IgD-negative memory B cell (primary cell): ENCODE measurements at regions not wholly inside any gene's neighbourhood (a gene's known extent, or its start where the extent isn't known, plus 50 kb on each side); places are given as distances from the start of the nearest gene placed in this dataset.
A peak's percentile ranks its signal among the peaks of the same experiment; 100 is the strongest.
"Not testable (repeated sequence)": the region's sequence is repeated elsewhere in the genome, so short reads cannot be mapped to it uniquely, and the experiment has no call there.

Source experiments
- H3K27ac Mint-ChIP-seq, 3 donors: one replicate each; pipeline ENCODE4 v1.8.0; 2020 to 2022; ENCODE audit warnings: mild to moderate bottlenecking in 3 of 3, mixed read lengths in 3 of 3, moderate library complexity in 1 of 3
- H3K27me3 Mint-ChIP-seq: one replicate; pipeline ENCODE4 v1.8.0; 2021; ENCODE audit warnings: mixed read lengths
- H3K36me3 Mint-ChIP-seq: one replicate; pipeline ENCODE4 v1.8.0; 2020; ENCODE audit warnings: mild to moderate bottlenecking, mixed read lengths
- H3K4me1 Mint-ChIP-seq, 3 donors: one replicate each; pipeline ENCODE4 v1.8.0; 2020 to 2022; ENCODE audit warnings: mixed read lengths in 3 of 3, mild to moderate bottlenecking in 1 of 3
- H3K4me3 Mint-ChIP-seq, 4 donors: one replicate each; pipeline ENCODE4 v1.8.0; 2020 to 2022; ENCODE audit warnings: mild to moderate bottlenecking in 4 of 4, mixed read lengths in 4 of 4, moderate library complexity in 3 of 4
- H3K9me3 Mint-ChIP-seq, 3 donors: one replicate each; pipeline ENCODE4 v1.8.0; 2020 to 2021; ENCODE audit warnings: mixed read lengths in 3 of 3, mild to moderate bottlenecking in 1 of 3

- no peaks in the 10 kb centered on the region for H3K27me3 Mint-ChIP-seq
- H3K36me3 Mint-ChIP-seq = no peaks in the 10 kb centered on the region
- H3K27ac Mint-ChIP-seq = no peak overlapping the region
- no peaks in the 10 kb centered on the region for H3K4me1 Mint-ChIP-seq
- no peak overlapping the region for H3K4me3 Mint-ChIP-seq
- H3K9me3 Mint-ChIP-seq = peaks cover 6 to 10% (median 8%) of the 10 kb centered on the region in 3 donors
Observed at GRCh38 chr4:134070174-134070573, 131.4 kb downstream of the PABPC4L start.

GRCh38 chr4:134057356-134057755 lies 144.2 kb downstream of the PABPC4L start:
- no peak overlapping the region for H3K27ac Mint-ChIP-seq
- H3K9me3 Mint-ChIP-seq = peaks cover 2 to 3% (median 2%) of the 10 kb centered on the region in 3 donors
- H3K4me3 Mint-ChIP-seq = no peak overlapping the region

GRCh38 chr4:134046221-134046620 lies 155.4 kb downstream of the PABPC4L start:
- not testable (repeated sequence) for H3K27me3 Mint-ChIP-seq, H3K4me3 Mint-ChIP-seq, H3K36me3 Mint-ChIP-seq, H3K9me3 Mint-ChIP-seq, H3K27ac Mint-ChIP-seq, H3K4me1 Mint-ChIP-seq

More at GRCh38 chr4:134057356-134057755, 144.2 kb downstream of the PABPC4L start:
- H3K4me1 Mint-ChIP-seq = no peaks in the 10 kb centered on the region
- H3K27me3 Mint-ChIP-seq = no peaks in the 10 kb centered on the region
- H3K36me3 Mint-ChIP-seq = no peaks in the 10 kb centered on the region

DNA sequence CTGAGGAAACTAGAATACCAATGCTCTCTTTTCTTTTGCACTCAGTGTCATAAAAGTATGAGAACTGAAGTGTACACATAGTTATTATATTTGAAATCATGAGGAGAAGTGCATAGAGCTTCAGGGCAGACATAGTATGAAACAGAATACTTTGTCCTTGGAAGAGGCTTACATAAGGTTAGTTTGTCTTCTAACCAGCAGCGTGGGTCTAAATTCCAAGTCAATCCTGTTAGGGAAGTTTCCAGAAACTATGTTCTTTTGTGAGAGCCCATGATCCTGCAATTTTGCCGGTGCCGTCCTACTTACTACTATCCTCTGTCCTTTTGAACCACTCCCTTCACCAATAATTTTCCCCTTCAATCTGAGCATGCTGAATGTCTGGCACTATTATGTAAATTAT lies 156.2 kb downstream of the PABPC4L start:
- peaks cover 0 to under 1% (median 0%) of the 10 kb centered on the region in 3 donors for H3K4me1 Mint-ChIP-seq
- H3K9me3 Mint-ChIP-seq = no peaks in the 10 kb centered on the region
- H3K4me3 Mint-ChIP-seq = no peak overlapping the region
- no peaks in the 10 kb centered on the region for H3K27me3 Mint-ChIP-seq
- no peaks in the 10 kb centered on the region for H3K36me3 Mint-ChIP-seq
- H3K27ac Mint-ChIP-seq = no peak overlapping the region

GRCh38 chr4:134043266-134043665 lies 158.3 kb downstream of the PABPC4L start:
- peaks cover 0 to 1% (median 0%) of the 10 kb centered on the region in 3 donors for H3K9me3 Mint-ChIP-seq
- no peaks in the 10 kb centered on the region for H3K36me3 Mint-ChIP-seq
- no peak overlapping the region for H3K27ac Mint-ChIP-seq
- no peaks in the 10 kb centered on the region for H3K27me3 Mint-ChIP-seq
- H3K4me3 Mint-ChIP-seq = no peak overlapping the region
- peaks cover 0 to 1% (median 0%) of the 10 kb centered on the region in 3 donors for H3K4me1 Mint-ChIP-seq

GRCh38 chr4:134028421-134028820 lies 173.2 kb downstream of the PABPC4L start:
- no peak overlapping the region for H3K4me3 Mint-ChIP-seq
- no peaks in the 10 kb centered on the region for H3K27me3 Mint-ChIP-seq
- H3K36me3 Mint-ChIP-seq = no peaks in the 10 kb centered on the region
- H3K9me3 Mint-ChIP-seq = peaks cover 0 to 2% (median 2%) of the 10 kb centered on the region in 3 donors
- no peak overlapping the region for H3K27ac Mint-ChIP-seq
- H3K4me1 Mint-ChIP-seq = no peaks in the 10 kb centered on the region

DNA sequence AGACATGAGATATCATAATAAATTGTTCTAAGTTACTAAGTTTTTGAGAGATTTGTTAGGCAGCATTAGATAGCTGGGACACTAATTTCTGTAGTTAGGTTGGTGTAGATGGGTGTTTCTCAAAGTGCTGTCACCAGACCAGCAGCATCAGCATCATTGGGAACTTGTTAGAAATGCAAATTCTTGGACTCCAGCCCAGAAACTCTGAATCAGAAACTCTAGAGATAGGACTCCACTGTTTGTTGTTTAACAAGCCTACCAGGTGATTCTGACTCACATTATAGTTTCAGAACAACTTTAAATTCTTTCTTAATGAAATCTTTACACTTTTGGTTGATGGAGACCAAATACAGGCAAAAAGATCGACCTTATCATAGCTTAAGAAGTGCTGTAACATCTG lies 173.7 kb downstream of the PABPC4L start:
- H3K9me3 Mint-ChIP-seq = no peaks in the 10 kb centered on the region
- no peaks in the 10 kb centered on the region for H3K4me1 Mint-ChIP-seq
- H3K27ac Mint-ChIP-seq = no peak overlapping the region
- no peaks in the 10 kb centered on the region for H3K27me3 Mint-ChIP-seq
- H3K36me3 Mint-ChIP-seq = no peaks in the 10 kb centered on the region
- H3K4me3 Mint-ChIP-seq = no peak overlapping the region

DNA sequence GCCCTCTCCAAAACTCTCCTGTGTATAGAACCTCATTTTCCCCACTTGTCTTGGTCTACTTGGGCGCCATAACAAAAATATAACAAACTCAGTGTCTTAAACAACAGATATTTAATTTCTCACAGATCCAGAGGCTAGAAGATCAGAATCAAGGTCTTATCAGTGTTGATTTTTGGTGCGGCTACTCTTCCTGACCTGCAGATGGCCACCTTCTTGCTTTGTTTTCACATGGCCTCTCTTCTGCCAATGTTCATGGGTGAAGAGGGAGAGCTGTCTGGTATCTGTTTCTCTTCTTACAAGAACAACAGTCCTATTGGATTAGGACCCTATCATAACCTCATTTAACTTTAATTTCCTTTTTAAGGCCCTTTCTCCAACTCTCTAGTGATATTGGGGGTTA lies 177.3 kb downstream of the PABPC4L start:
- H3K27me3 Mint-ChIP-seq = no peaks in the 10 kb centered on the region
- H3K4me3 Mint-ChIP-seq = no peak overlapping the region
- H3K27ac Mint-ChIP-seq = no peak overlapping the region
- no peaks in the 10 kb centered on the region for H3K36me3 Mint-ChIP-seq
- no peaks in the 10 kb centered on the region for H3K9me3 Mint-ChIP-seq
- H3K4me1 Mint-ChIP-seq = no peaks in the 10 kb centered on the region

DNA sequence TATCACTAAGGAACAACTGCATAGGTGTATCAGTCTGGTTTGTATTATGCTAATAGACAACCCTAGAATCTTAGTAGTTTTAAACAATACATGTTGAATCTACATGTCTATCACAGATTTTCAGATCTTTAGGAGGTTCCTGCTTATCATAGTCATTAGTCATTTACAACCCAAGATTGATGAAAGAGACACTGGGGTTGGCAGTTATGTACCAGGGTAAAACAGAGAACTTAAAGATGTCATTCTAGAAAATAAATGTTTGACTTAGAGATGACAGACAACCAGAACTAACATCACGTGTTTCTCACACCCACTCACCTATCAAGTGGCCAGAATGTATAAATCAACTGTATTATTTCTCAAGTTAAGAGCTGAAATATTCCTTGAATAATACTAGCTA lies 181.9 kb downstream of the PABPC4L start:
- Mint-ChIP-seq H3K4me3 (no peak overlapping the region), H3K27me3 (no peaks in the 10 kb centered on the region), H3K4me1 (no peaks in the 10 kb centered on the region), H3K27ac (no peak overlapping the region), H3K36me3 (no peaks in the 10 kb centered on the region), H3K9me3 (no peaks in the 10 kb centered on the region)

- H3K4me1 Mint-ChIP-seq = no peaks in the 10 kb centered on the region
Observed at GRCh38 chr4:134018846-134019245, 182.7 kb downstream of the PABPC4L start.

GRCh38 chr4:134001057-134001456 lies 200.5 kb downstream of the PABPC4L start:
- Mint-ChIP-seq H3K27ac (no peak overlapping the region), H3K4me3 (no peak overlapping the region), H3K4me1 (no peaks in the 10 kb centered on the region), H3K27me3 (no peaks in the 10 kb centered on the region), H3K36me3 (no peaks in the 10 kb centered on the region), H3K9me3 (peaks cover 0 to 4% (median 0%) of the 10 kb centered on the region in 3 donors)

More at GRCh38 chr4:134018846-134019245, 182.7 kb downstream of the PABPC4L start:
- Mint-ChIP-seq H3K9me3 (peaks cover 0 to 1% (median 0%) of the 10 kb centered on the region in 3 donors), H3K4me3 (no peak overlapping the region), H3K27ac (no peak overlapping the region), H3K36me3 (no peaks in the 10 kb centered on the region), H3K27me3 (no peaks in the 10 kb centered on the region)

- Mint-ChIP-seq H3K4me1 (no peaks in the 10 kb centered on the region), H3K36me3 (no peaks in the 10 kb centered on the region), H3K9me3 (peaks cover 0 to 7% (median 6%) of the 10 kb centered on the region in 3 donors), H3K27ac (no peak overlapping the region), H3K4me3 (no peak overlapping the region), H3K27me3 (no peaks in the 10 kb centered on the region)
Observed at GRCh38 chr4:133997436-133997835, 204.2 kb downstream of the PABPC4L start.

DNA sequence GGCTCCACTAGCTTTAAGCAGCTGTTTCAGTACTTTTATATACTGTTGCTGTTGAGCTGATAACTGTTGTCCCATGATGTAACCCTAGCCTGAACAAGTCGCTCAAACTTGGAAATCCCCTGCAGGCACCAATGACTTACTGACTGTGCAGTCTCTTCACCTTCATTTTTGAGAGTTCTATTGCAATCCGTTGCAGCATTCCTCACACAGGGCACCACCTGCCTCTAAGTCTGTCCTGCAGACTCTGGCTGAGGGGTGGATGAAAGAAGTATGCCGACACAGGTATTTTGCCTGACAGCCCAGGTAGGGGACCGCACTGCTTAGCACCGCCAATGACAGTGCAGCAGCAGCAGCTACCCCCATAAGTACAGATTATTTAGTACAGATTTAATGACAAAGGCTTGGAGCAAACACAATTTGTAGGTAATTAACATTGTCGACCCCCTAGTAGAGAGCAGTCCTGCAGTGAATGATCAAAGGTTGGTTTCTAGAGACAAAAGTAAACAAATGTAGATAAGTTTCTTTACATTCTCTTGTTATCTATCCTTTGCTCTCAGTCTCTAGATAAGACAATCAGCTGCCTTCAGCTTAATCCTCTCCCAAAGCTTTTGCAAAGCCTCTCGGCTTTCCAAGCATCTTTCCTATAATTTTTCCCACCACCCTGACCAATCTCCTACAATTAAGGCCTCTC lies 205.0 kb downstream of the PABPC4L start:
- no peak overlapping the region for H3K27ac Mint-ChIP-seq
- H3K36me3 Mint-ChIP-seq = no peaks in the 10 kb centered on the region
- no peaks in the 10 kb centered on the region for H3K27me3 Mint-ChIP-seq
- H3K4me3 Mint-ChIP-seq = no peak overlapping the region
- H3K4me1 Mint-ChIP-seq = no peaks in the 10 kb centered on the region
- peaks cover 0 to 7% (median 6%) of the 10 kb centered on the region in 3 donors for H3K9me3 Mint-ChIP-seq

GRCh38 chr4:133995243-133995960 lies 206.2 kb downstream of the PABPC4L start:
- H3K9me3 Mint-ChIP-seq = peaks cover 5 to 9% (median 7%) of the 10 kb centered on the region in 3 donors
- H3K27ac Mint-ChIP-seq = peak overlapping the region in 1 of 3 donors; percentile 53
- H3K27me3 Mint-ChIP-seq = no peaks in the 10 kb centered on the region
- H3K4me1 Mint-ChIP-seq = no peaks in the 10 kb centered on the region
- no peak overlapping the region for H3K4me3 Mint-ChIP-seq
- no peaks in the 10 kb centered on the region for H3K36me3 Mint-ChIP-seq

DNA sequence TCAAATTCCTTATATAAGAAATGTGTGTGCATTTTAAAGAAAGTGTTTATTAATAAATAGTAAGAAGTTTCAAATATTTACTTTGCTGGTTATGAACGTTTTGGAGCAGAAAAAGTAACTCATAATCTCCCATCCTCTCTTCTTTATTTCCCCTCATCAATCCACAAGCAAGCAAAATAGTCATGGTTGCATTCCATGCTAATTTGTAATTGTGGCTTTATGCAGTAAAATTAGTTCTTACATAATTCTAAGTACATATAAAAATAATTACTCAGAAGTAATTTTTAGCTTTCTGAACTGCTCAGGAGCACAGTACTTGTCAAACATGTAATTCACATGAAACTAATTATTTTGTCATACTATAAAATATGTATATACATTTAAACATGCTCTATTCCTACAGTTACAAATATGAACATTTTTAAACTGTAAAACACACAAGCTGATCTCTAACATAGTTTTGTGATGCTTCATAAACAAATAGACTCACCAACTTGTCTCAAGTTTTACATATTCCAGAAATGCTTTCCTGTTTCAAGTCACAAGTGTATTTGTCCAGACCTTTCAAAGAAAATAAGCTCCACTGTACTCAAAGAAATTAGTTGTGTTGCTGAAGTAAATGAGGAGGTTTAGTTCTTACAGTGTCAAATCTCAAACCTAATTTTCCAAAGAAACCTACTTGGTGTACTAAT lies 218.9 kb downstream of the PABPC4L start:
- H3K27ac Mint-ChIP-seq = no peak overlapping the region
- H3K4me1 Mint-ChIP-seq = no peaks in the 10 kb centered on the region
- peaks cover 4 to 8% (median 6%) of the 10 kb centered on the region in 3 donors for H3K9me3 Mint-ChIP-seq

More for the DNA sequence above, 218.9 kb downstream of the PABPC4L start:
- Mint-ChIP-seq H3K27me3 (no peaks in the 10 kb centered on the region), H3K4me3 (no peak overlapping the region), H3K36me3 (no peaks in the 10 kb centered on the region)
